ENCODE measurements at regions not wholly inside any gene's neighbourhood (a gene's known extent, or its start where the extent isn't known, plus 50 kb on each side); places are given as distances from the start of the nearest gene placed in this dataset.

- DNase-seq, result no peak
Measured at GRCh38 chr17:33516645-33517044, 223.6 kb upstream of the ASIC2 start.

GRCh38 chr17:33517746-33518145, 224.7 kb upstream of the ASIC2 start:
- DNase-seq, result no peak

- no peak for DNase-seq
Measured at GRCh38 chr17:33519692-33520091, 226.6 kb upstream of the ASIC2 start.

GRCh38 chr17:33520426-33521330, 227.6 kb upstream of the ASIC2 start:
- DNase-seq, result peak in 1 of 2 experiments; percentile 29

- no peak for DNase-seq
Measured at GRCh38 chr17:33521784-33522183, 228.7 kb upstream of the ASIC2 start.

- no peak for DNase-seq
Measured at GRCh38 chr17:33522623-33523022, 229.5 kb upstream of the ASIC2 start.

GRCh38 chr17:33523577-33523981, 230.5 kb upstream of the ASIC2 start:
- no peak for DNase-seq

- DNase-seq, result no peak
Measured at GRCh38 chr17:33525186-33525585, 232.1 kb upstream of the ASIC2 start.

GRCh38 chr17:33526717-33527116, 233.6 kb upstream of the ASIC2 start:
- DNase-seq, result no peak

GRCh38 chr17:33527290-33527689, 234.2 kb upstream of the ASIC2 start:
- no peak for DNase-seq

- no peak for DNase-seq
Measured at GRCh38 chr17:33528846-33529245, 235.8 kb upstream of the ASIC2 start.

- DNase-seq, result no peak
Measured at GRCh38 chr17:33529816-33530215, 236.7 kb upstream of the ASIC2 start.

- DNase-seq, result no peak
Measured at GRCh38 chr17:33531311-33531710, 238.2 kb upstream of the ASIC2 start.

- no peak for DNase-seq
Measured at GRCh38 chr17:33534087-33534486, 241.0 kb upstream of the ASIC2 start.

- no peak for DNase-seq
Measured at GRCh38 chr17:33545124-33545523, 252.0 kb upstream of the ASIC2 start.

GRCh38 chr17:33550261-33550660, 257.2 kb upstream of the ASIC2 start:
- no peak for DNase-seq

- DNase-seq, result no peak
Measured at GRCh38 chr17:33551075-33551474, 258.0 kb upstream of the ASIC2 start.

- DNase-seq, result no peak
Measured at GRCh38 chr17:33551911-33552310, 258.8 kb upstream of the ASIC2 start.

- DNase-seq, result no peak
Measured at GRCh38 chr17:33560165-33560564, 267.1 kb upstream of the ASIC2 start.

GRCh38 chr17:33560871-33561270, 267.8 kb upstream of the ASIC2 start:
- no peak for DNase-seq

- DNase-seq, result no peak
Measured at GRCh38 chr17:33561569-33562334, 268.7 kb upstream of the ASIC2 start.

- DNase-seq, result no peak
Measured at GRCh38 chr17:33562792-33563191, 269.7 kb upstream of the ASIC2 start.

- no peak for DNase-seq
Measured at GRCh38 chr17:33564146-33564545, 271.1 kb upstream of the ASIC2 start.

- no peak for DNase-seq
Measured at GRCh38 chr17:33567223-33567622, 274.1 kb upstream of the ASIC2 start.
